AG04450 (cell line): ENCODE measurements at regions not wholly inside any gene's neighbourhood (a gene's known extent, or its start where the extent isn't known, plus 50 kb on each side); places are given as distances from the start of the nearest gene placed in this dataset.
"Not testable (repeated sequence)": the region's sequence is repeated elsewhere in the genome, so short reads cannot be mapped to it uniquely, and the experiment has no call there.

ENCODE experiments used
- CTCF ChIA-PET: fragments of 300-600, 350-600 bp; formaldehyde crosslinking; extraction: SDS; loops from one replicate; lab custom pipeline; 2022; ENCODE audit warnings: antibody characterized with exemption, inconsistent platforms; lab: Charles Lee
- POLR2A ChIA-PET: fragments of 350-600 bp; formaldehyde crosslinking; extraction: SDS; loops from one replicate; lab custom pipeline; 2021; ENCODE audit warnings: antibody characterized with exemption, inconsistent platforms; lab: Yijun Ruan, JAX
- DNase-seq: peaks from one replicate; pipeline ENCODE4 v3.0.0-alpha.2; 2011; ENCODE audit warnings: low read depth, low spot score
- H3K27ac ChIP-seq: one replicate; pipeline ENCODE4 v1.5.1; 2012; ENCODE audit warnings: low read depth, low read length, control low read depth
- H3K27me3 ChIP-seq: one replicate; pipeline ENCODE4 v1.6.0; 2012; ENCODE audit warnings: low read length; ENCODE audit not compliant: control insufficient read depth, insufficient read depth
- H3K4me3 ChIP-seq: 2 replicates; pipeline ENCODE4 v1.5.1; 2011; ENCODE audit warnings: mild to moderate bottlenecking, low read depth, low read length, control low read depth
- H3K9me3 ChIP-seq: 2 replicates; pipeline ENCODE4 v1.5.1; 2012; ENCODE audit warnings: low read length; ENCODE audit not compliant: control insufficient read depth, insufficient read depth
- CTCF ChIP-seq: IDR thresholded peaks from 2 replicates; pipeline ENCODE4 v1.5.1; 2011; ENCODE audit warnings: low read depth, low read length, control low read depth, inconsistent platforms

GRCh38 chr2:155574941-155575340, 757.6 kb downstream of the NR4A2 start:
- H3K27ac ChIP-seq: no peak overlapping the region
- DNase-seq: no peak
- no peak for TF ChIP-seq CTCF
- no peak overlapping the region for H3K4me3 ChIP-seq
- POLR2A ChIA-PET: no interaction called here
- no peaks in the 10 kb centered on the region for H3K27me3 ChIP-seq
- H3K9me3 ChIP-seq: peaks cover 10% of the 10 kb centered on the region
- CTCF ChIA-PET: no interaction called here

GRCh38 chr2:155547571-155547970, 785.0 kb downstream of the NR4A2 start:
- no peaks in the 10 kb centered on the region for H3K27me3 ChIP-seq
- CTCF ChIA-PET: no interaction called here
- no peak for DNase-seq
- POLR2A ChIA-PET: no interaction called here
- no peak overlapping the region for H3K27ac ChIP-seq
- H3K9me3 ChIP-seq: peaks cover 11% of the 10 kb centered on the region; the same call in 1 of the 2 replicates
- no peak for TF ChIP-seq CTCF
- no peak overlapping the region for H3K4me3 ChIP-seq

- POLR2A ChIA-PET: no interaction called here
- no peaks in the 10 kb centered on the region for H3K27me3 ChIP-seq
- TF ChIP-seq CTCF: no peak
- H3K27ac ChIP-seq: no peak overlapping the region
- peaks cover 11% of the 10 kb centered on the region; the same call in 1 of the 2 replicates for H3K9me3 ChIP-seq
- no peak for DNase-seq
- CTCF ChIA-PET: no interaction called here
- no peak overlapping the region for H3K4me3 ChIP-seq
Observed at GRCh38 chr2:155546721-155547555, 785.6 kb downstream of the NR4A2 start.

GRCh38 chr2:155539028-155539427, 793.5 kb downstream of the NR4A2 start:
- H3K27me3 ChIP-seq, H3K27ac ChIP-seq, POLR2A ChIA-PET, CTCF ChIA-PET, H3K4me3 ChIP-seq, H3K9me3 ChIP-seq, DNase-seq: not testable (repeated sequence)

- Histone ChIP-seq H3K27ac (no peak overlapping the region), H3K9me3 (no peaks in the 10 kb centered on the region), H3K27me3 (no peaks in the 10 kb centered on the region), H3K4me3 (no peak overlapping the region)
- no peak for TF ChIP-seq CTCF
- DNase-seq: no peak
- ChIA-PET POLR2A (no interaction called here), CTCF (no interaction called here)
Observed at GRCh38 chr2:155528034-155528433, 804.5 kb downstream of the NR4A2 start.
